ENCODE measurements at regions not wholly inside any gene's neighbourhood (a gene's known extent, or its start where the extent isn't known, plus 50 kb on each side); places are given as distances from the start of the nearest gene placed in this dataset.

GRCh38 chr13:74464670-74465069 is 330.5 kb upstream of the KLF12 start:
- TF ChIP-seq CTCF (conservative IDR thresholded peaks at IDR 0.05; ENCODE audit: low read depth in 2 of 2) (no peak), POLR2AphosphoS5 (IDR thresholded peaks at IDR 0.05; ENCODE audit: low read depth) (no peak)
- TF ChIP-seq, protein P1, sequence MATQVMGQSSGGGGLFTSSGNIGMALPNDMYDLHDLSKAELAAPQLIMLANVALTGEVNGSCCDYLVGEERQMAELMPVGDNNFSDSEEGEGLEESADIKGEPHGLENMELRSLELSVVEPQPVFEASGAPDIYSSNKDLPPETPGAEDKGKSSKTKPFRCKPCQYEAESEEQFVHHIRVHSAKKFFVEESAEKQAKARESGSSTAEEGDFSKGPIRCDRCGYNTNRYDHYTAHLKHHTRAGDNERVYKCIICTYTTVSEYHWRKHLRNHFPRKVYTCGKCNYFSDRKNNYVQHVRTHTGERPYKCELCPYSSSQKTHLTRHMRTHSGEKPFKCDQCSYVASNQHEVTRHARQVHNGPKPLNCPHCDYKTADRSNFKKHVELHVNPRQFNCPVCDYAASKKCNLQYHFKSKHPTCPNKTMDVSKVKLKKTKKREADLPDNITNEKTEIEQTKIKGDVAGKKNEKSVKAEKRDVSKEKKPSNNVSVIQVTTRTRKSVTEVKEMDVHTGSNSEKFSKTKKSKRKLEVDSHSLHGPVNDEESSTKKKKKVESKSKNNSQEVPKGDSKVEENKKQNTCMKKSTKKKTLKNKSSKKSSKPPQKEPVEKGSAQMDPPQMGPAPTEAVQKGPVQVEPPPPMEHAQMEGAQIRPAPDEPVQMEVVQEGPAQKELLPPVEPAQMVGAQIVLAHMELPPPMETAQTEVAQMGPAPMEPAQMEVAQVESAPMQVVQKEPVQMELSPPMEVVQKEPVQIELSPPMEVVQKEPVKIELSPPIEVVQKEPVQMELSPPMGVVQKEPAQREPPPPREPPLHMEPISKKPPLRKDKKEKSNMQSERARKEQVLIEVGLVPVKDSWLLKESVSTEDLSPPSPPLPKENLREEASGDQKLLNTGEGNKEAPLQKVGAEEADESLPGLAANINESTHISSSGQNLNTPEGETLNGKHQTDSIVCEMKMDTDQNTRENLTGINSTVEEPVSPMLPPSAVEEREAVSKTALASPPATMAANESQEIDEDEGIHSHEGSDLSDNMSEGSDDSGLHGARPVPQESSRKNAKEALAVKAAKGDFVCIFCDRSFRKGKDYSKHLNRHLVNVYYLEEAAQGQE (IDR thresholded peaks at IDR 0.05; ENCODE audit: unreplicated experiment), result no peak
